ENCODE measurements at regions not wholly inside any gene's neighbourhood (a gene's known extent, or its start where the extent isn't known, plus 50 kb on each side); places are given as distances from the start of the nearest gene placed in this dataset.

GRCh38 chr4:38501698-38502097 lies 162.3 kb upstream of the KLF3 start:
- TF ChIP-seq CTCF (IDR thresholded peaks at IDR 0.05 in 2 of 3, conservative IDR thresholded peaks at IDR 0.05 in 1 of 3; ENCODE audit: borderline replicate concordance in 1 of 3, insufficient read depth in 1 of 3, low read depth in 2 of 3, low read length in 2 of 3) (no peak), EZH2 (IDR thresholded peaks at IDR 0.05) (no peak), SIN3A (IDR thresholded peaks at IDR 0.05; ENCODE audit: low read depth) (no peak), POLR2A (IDR thresholded peaks at IDR 0.05; ENCODE audit: borderline replicate concordance, extremely low read depth, insufficient read depth, insufficient read length) (no peak), POLR2AphosphoS5 (IDR thresholded peaks at IDR 0.05; ENCODE audit: low read depth, low read length) (no peak), RAD21 (IDR thresholded peaks at IDR 0.05; ENCODE audit: low read depth) (no peak), EGR1 (IDR thresholded peaks at IDR 0.05; ENCODE audit: low read depth) (no peak), TCF7L2 (IDR thresholded peaks at IDR 0.05; ENCODE audit: borderline replicate concordance, extremely low read depth, insufficient read depth, insufficient read length) (no peak), CEBPB (IDR thresholded peaks at IDR 0.05; ENCODE audit: low read depth) (no peak), EZH2phosphoT487 (IDR thresholded peaks at IDR 0.05; ENCODE audit: borderline replicate concordance) (no peak), REST (IDR thresholded peaks at IDR 0.05; ENCODE audit: low read depth) (no peak)
